GM21529 (cell line): ENCODE measurements at regions not wholly inside any gene's neighbourhood (a gene's known extent, or its start where the extent isn't known, plus 50 kb on each side); places are given as distances from the start of the nearest gene placed in this dataset.
"Not testable (repeated sequence)": the region's sequence is repeated elsewhere in the genome, so short reads cannot be mapped to it uniquely, and the experiment has no call there.

Experiments used
- ATAC-seq: cut with Tn5 transposase; IDR thresholded peaks from one replicate; pipeline ENCODE4 v1.9.1; 2021; ENCODE audit not compliant: unreplicated experiment

GRCh38 chr15:20272422-20273184 lies 269.0 kb downstream of the GOLGA6L6 start:
- no peak for ATAC-seq

GRCh38 chr15:20271647-20272046 lies 270.0 kb downstream of the GOLGA6L6 start:
- ATAC-seq, result no peak

GRCh38 chr15:20269956-20270355 lies 271.6 kb downstream of the GOLGA6L6 start:
- ATAC-seq, result not testable (repeated sequence)

GRCh38 chr15:20267996-20268395 lies 273.6 kb downstream of the GOLGA6L6 start:
- ATAC-seq, result not testable (repeated sequence)

- ATAC-seq, result not testable (repeated sequence)
Observed at GRCh38 chr15:20267051-20267730, 274.4 kb downstream of the GOLGA6L6 start.

GRCh38 chr15:20265710-20266109 lies 275.9 kb downstream of the GOLGA6L6 start:
- not testable (repeated sequence) for ATAC-seq

- ATAC-seq, result not testable (repeated sequence)
Observed at GRCh38 chr15:20261321-20262280, 280.0 kb downstream of the GOLGA6L6 start.

GRCh38 chr15:20260650-20261049 lies 280.9 kb downstream of the GOLGA6L6 start:
- ATAC-seq, result not testable (repeated sequence)

- ATAC-seq, result not testable (repeated sequence)
Observed at GRCh38 chr15:20259559-20260190, 281.9 kb downstream of the GOLGA6L6 start.

GRCh38 chr15:20256394-20256793 lies 285.2 kb downstream of the GOLGA6L6 start:
- not testable (repeated sequence) for ATAC-seq

- ATAC-seq, result not testable (repeated sequence)
Observed at GRCh38 chr15:20255641-20256040, 286.0 kb downstream of the GOLGA6L6 start.

GRCh38 chr15:20253047-20253615 lies 288.5 kb downstream of the GOLGA6L6 start:
- not testable (repeated sequence) for ATAC-seq

- not testable (repeated sequence) for ATAC-seq
Observed at GRCh38 chr15:20252040-20252439, 289.6 kb downstream of the GOLGA6L6 start.

- not testable (repeated sequence) for ATAC-seq
Observed at GRCh38 chr15:20251214-20252005, 290.2 kb downstream of the GOLGA6L6 start.

- ATAC-seq, result not testable (repeated sequence)
Observed at GRCh38 chr15:20250206-20250605, 291.4 kb downstream of the GOLGA6L6 start.

- ATAC-seq, result not testable (repeated sequence)
Observed at GRCh38 chr15:20249677-20249970, 292.0 kb downstream of the GOLGA6L6 start.

GRCh38 chr15:20248434-20248833 lies 293.2 kb downstream of the GOLGA6L6 start:
- not testable (repeated sequence) for ATAC-seq

GRCh38 chr15:20247137-20247536 lies 294.5 kb downstream of the GOLGA6L6 start:
- ATAC-seq, result not testable (repeated sequence)

GRCh38 chr15:20246624-20247023 lies 295.0 kb downstream of the GOLGA6L6 start:
- not testable (repeated sequence) for ATAC-seq
